ENCODE measurements at regions not wholly inside any gene's neighbourhood (a gene's known extent, or its start where the extent isn't known, plus 50 kb on each side); places are given as distances from the start of the nearest gene placed in this dataset.

DNA sequence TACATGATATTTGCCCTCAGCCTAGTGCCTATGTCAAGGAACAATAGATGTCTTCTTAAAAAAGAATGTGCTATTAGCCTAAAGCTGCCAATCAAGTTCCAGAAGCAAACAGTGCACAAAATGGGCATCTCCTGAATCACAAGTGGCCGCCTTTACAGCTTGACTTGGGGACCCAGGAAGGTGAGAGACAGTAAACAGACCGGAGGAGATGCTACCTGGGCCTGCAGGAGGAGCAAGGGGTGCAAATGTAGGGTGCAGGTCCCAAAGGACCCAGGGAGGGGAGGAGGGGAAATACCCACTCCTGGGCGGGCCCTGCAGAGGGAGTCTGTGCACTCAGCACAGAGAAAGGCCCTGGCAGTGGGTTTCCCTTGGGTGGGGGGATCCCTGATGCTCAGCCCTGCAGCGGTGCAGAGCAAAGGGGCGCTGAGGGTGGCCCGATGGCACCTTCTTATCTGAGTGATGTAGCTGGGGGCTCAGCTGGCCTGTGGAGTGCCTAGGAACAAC is 147.7 kb downstream of the WDR11 start:
- Mint-ChIP-seq H3K27me3 (ENCODE audit: low read depth) (peaks cover 2% of the 10 kb centered on the region), H3K9me3 (peaks cover 9% of the 10 kb centered on the region), H3K4me1 (peaks cover 20% of the 10 kb centered on the region), H3K27ac (ENCODE audit: unreplicated experiment) (no peak overlapping the region), H3K36me3 (ENCODE audit: low read depth) (peaks cover 6% of the 10 kb centered on the region), H3K4me3 (no peak overlapping the region)
- no peak for DNase-seq (ENCODE audit: low read depth, low spot score)
- TF ChIP-seq, protein P1, sequence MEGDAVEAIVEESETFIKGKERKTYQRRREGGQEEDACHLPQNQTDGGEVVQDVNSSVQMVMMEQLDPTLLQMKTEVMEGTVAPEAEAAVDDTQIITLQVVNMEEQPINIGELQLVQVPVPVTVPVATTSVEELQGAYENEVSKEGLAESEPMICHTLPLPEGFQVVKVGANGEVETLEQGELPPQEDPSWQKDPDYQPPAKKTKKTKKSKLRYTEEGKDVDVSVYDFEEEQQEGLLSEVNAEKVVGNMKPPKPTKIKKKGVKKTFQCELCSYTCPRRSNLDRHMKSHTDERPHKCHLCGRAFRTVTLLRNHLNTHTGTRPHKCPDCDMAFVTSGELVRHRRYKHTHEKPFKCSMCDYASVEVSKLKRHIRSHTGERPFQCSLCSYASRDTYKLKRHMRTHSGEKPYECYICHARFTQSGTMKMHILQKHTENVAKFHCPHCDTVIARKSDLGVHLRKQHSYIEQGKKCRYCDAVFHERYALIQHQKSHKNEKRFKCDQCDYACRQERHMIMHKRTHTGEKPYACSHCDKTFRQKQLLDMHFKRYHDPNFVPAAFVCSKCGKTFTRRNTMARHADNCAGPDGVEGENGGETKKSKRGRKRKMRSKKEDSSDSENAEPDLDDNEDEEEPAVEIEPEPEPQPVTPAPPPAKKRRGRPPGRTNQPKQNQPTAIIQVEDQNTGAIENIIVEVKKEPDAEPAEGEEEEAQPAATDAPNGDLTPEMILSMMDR (conservative IDR thresholded peaks at IDR 0.05) = no peak

DNA sequence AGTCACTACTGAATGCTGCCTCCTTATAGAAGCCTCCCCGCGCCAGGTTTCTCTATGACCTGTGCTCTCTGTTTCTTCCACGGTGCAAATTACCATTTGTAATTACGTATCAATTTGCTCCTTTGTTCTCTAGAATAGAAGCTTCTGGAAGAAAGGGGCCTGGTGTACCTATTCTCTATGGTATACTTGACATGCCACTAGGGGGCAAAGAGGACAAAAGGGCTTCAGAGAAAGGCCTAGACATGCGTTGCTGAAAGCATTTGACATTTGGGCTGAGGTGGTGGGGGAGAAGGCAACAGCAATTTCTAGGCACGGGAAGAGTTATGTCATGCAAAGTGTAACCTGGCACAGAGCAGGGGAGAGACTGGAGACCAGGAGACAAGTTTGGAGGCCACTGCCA is 148.7 kb downstream of the WDR11 start:
- Mint-ChIP-seq H3K27me3 (ENCODE audit: low read depth) (peaks cover 5% of the 10 kb centered on the region), H3K27ac (ENCODE audit: unreplicated experiment) (no peak overlapping the region), H3K4me1 (peaks cover 20% of the 10 kb centered on the region), H3K36me3 (ENCODE audit: low read depth) (peaks cover 11% of the 10 kb centered on the region), H3K4me3 (no peak overlapping the region), H3K9me3 (peaks cover 14% of the 10 kb centered on the region)
- no peak for DNase-seq (ENCODE audit: low read depth, low spot score)
- TF ChIP-seq, protein P1 (conservative IDR thresholded peaks at IDR 0.05) = no peak

DNA sequence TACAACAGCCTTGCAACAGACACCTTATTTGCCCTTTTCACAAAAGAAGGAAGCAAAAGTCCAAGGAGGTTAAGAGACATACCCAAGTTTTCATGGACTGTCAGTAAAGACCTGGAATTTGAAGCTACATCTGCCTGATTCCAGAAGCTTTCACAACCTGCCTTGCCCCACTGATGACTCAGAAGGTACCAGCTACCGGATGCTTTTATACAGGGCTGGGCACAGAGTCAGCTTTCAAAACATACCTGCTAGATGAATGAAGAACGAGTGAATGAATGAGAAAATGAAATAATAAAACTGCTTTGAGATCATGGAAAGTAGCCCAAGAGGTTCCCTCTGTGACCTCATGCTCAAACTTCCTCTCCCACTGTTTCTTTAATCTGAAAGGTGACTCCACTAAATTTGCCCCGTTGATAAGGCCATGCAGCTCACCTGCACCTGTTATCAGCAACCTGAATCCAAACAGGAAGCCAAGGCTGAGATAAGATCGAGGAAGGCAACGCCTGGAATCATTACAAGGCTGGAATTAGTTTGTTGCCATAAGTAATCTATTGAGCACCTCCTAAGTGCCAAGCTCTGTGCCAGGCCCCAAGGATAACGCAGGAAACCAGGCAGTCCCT is 151.5 kb downstream of the WDR11 start:
- no peak for DNase-seq (ENCODE audit: low read depth, low spot score)
- TF ChIP-seq, protein P1 (conservative IDR thresholded peaks at IDR 0.05) = no peak
- Mint-ChIP-seq H3K27me3 (ENCODE audit: low read depth) (peaks cover 3% of the 10 kb centered on the region), H3K4me3 (no peak overlapping the region), H3K9me3 (peaks cover 29% of the 10 kb centered on the region), H3K4me1 (peaks cover 20% of the 10 kb centered on the region), H3K36me3 (ENCODE audit: low read depth) (peaks cover 19% of the 10 kb centered on the region), H3K27ac (ENCODE audit: unreplicated experiment) (no peak overlapping the region)

DNA sequence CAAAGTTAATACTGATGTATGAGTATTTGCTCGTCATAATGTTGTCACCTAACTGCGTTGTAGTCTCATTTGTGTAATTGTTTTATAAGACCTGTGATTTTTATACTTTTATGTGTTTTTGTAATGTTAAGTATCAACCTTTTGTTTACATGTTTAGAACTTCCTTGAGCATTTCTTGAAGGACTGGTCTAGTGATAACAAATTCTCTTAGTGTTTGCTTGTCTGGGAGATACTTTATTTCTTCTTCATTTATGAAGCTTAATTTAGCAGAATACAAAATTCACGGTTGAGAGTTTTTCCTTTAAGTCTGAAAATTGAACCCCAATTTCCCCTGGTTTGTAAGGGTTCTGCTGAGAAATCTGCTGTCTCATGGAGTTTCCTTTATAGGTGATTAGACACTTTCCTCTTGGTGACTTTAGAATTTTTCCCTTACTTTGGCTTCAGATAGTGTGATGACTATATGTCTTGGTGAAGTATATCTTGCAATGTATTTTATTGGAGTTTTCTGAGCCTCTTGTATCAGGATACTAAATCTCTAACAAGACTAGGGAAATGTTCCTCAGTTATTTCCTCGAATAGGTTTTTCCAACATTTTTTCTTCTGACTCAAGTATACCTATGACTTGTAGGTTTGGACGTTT is 154.9 kb downstream of the WDR11 start:
- no peak for DNase-seq (ENCODE audit: low read depth, low spot score)
- H3K27ac Mint-ChIP-seq (ENCODE audit: unreplicated experiment) = no peak overlapping the region
- H3K9me3 Mint-ChIP-seq = peaks cover 26% of the 10 kb centered on the region

DNA sequence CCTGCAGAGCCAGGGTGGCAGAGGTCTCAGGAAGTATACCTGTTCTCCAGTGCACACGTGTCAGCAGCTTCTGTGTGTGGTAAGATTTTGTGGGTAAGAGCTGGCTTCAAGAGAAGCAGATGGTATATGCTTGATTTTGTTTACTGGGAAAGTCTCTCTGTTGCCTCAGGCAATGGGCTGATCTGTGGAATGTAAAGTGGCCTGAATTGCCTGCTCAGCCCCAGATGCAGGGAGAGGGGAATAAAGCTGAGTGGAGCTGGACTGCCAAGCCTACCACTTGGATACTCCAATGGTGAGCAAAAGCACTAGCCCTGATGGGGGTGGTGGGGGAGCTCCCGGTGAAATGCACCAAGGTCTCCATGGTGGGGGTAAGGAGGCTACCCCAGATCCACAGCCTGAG is 156.1 kb downstream of the WDR11 start:
- Mint-ChIP-seq H3K27me3 (ENCODE audit: low read depth) (peaks cover 3% of the 10 kb centered on the region), H3K9me3 (peaks cover 27% of the 10 kb centered on the region), H3K4me1 (no peaks in the 10 kb centered on the region), H3K4me3 (no peak overlapping the region), H3K27ac (ENCODE audit: unreplicated experiment) (no peak overlapping the region), H3K36me3 (ENCODE audit: low read depth) (peaks cover 18% of the 10 kb centered on the region)
- no peak for DNase-seq (ENCODE audit: low read depth, low spot score)
- TF ChIP-seq, protein P1 (conservative IDR thresholded peaks at IDR 0.05) = no peak

More for the DNA sequence above, 154.9 kb downstream of the WDR11 start:
- peaks cover 3% of the 10 kb centered on the region for H3K27me3 Mint-ChIP-seq (ENCODE audit: low read depth)
- peaks cover 9% of the 10 kb centered on the region for H3K4me1 Mint-ChIP-seq
- no peak overlapping the region for H3K4me3 Mint-ChIP-seq
- peaks cover 18% of the 10 kb centered on the region for H3K36me3 Mint-ChIP-seq (ENCODE audit: low read depth)
- TF ChIP-seq, protein P1 (conservative IDR thresholded peaks at IDR 0.05) = no peak
